PC-3 (cell line): ENCODE measurements at regions not wholly inside any gene's neighbourhood (a gene's known extent, or its start where the extent isn't known, plus 50 kb on each side); places are given as distances from the start of the nearest gene placed in this dataset.

Experiments used
- ATAC-seq: fragments of 200-7000 bp; cut with Tn5 transposase; 2 replicates; pipeline ENCODE4 v1.9.1; 2020; ENCODE audit warnings: mild to moderate bottlenecking, moderate library complexity
- BruUV-seq: library from RNA; stranded (reverse); fragments of 400-500 nt; replicated peaks from 2 replicates; lab custom pipeline; 2021; lab: Mats Ljungman, UMichigan
- CTCF ChIA-PET: fragments of 300-600 bp; sonication (Branson Sonifier 250); formaldehyde crosslinking; loops from one replicate; lab custom pipeline; 2022; ENCODE audit warnings: antibody characterized with exemption; lab: Charles Lee
- POLR2A ChIA-PET: fragments of 300-600 bp; sonication (Branson Sonifier 250); formaldehyde crosslinking; loops from one replicate; lab custom pipeline; 2022; ENCODE audit warnings: antibody characterized with exemption; ENCODE audit not compliant: unreplicated experiment; lab: Charles Lee
- DNase-seq: peaks from one replicate; pipeline ENCODE4 v3.0.0-alpha.2; 2015
- H2AFZ ChIP-seq: fragments of 300-600 bp; sonication (generic); 2 replicates; pipeline ENCODE4 v1.6.0; 2016; ENCODE audit warnings: antibody characterized with exemption, low read length
- H3F3A ChIP-seq: fragments of 300-600 bp; sonication (generic); one replicate; pipeline ENCODE4 v1.6.0; 2017; ENCODE audit warnings: antibody characterized with exemption, low read length, control low read depth, mild to moderate bottlenecking; ENCODE audit not compliant: unreplicated experiment
- H3K27ac ChIP-seq: fragments of 300-600 bp; sonication (generic); 2 replicates; pipeline ENCODE4 v1.5.1; 2016; ENCODE audit warnings: mild to moderate bottlenecking, low read length
- H3K27me3 ChIP-seq: fragments of 300-600 bp; sonication (generic); 2 replicates; pipeline ENCODE4 v1.6.1; 2016; ENCODE audit warnings: low read length, mixed read lengths
- H3K36me3 ChIP-seq: fragments of 300-600 bp; sonication (generic); 2 replicates; pipeline ENCODE4 v1.6.1; 2016; ENCODE audit warnings: low read depth, mixed run types, low read length, mixed read lengths
- H3K4me1 ChIP-seq: fragments of 300-600 bp; sonication (generic); 2 replicates; pipeline ENCODE4 v1.5.1; 2016; ENCODE audit warnings: low read length; ENCODE audit not compliant: insufficient read depth
- H3K4me2 ChIP-seq: fragments of 300-600 bp; sonication (generic); 2 replicates; pipeline ENCODE4 v1.6.0; 2016; ENCODE audit warnings: low read length
- H3K4me3 ChIP-seq: fragments of 300-600 bp; sonication (generic); 2 replicates; pipeline ENCODE4 v1.5.1; 2016; ENCODE audit warnings: mild to moderate bottlenecking, low read length, mixed read lengths
- H3K79me2 ChIP-seq: fragments of 300-600 bp; sonication (generic); 2 replicates; pipeline ENCODE4 v1.6.1; 2017; ENCODE audit warnings: low read length, mixed read lengths
- H3K9ac ChIP-seq: fragments of 300-600 bp; sonication (generic); 2 replicates; pipeline ENCODE4 v1.6.0; 2016; ENCODE audit warnings: mild to moderate bottlenecking, low read length
- H3K9me2 ChIP-seq: fragments of 300-600 bp; sonication (generic); replicated peaks from 2 replicates; pipeline ENCODE4 v1.6.1; 2016; ENCODE audit warnings: mixed run types, low read length, mixed read lengths
- H3K9me3 ChIP-seq: fragments of 300-600 bp; sonication (generic); 2 replicates; pipeline ENCODE4 v1.6.1; 2016; ENCODE audit warnings: low read length, mixed read lengths
- H4K20me1 ChIP-seq: fragments of 300-600 bp; sonication (generic); 2 replicates; pipeline ENCODE4 v1.6.1; 2016; ENCODE audit warnings: low read length, mixed read lengths
- EZH2 ChIP-seq: fragments of 300-600 bp; sonication (generic); IDR thresholded peaks from one replicate; pipeline ENCODE4 v1.6.1; 2017; ENCODE audit warnings: antibody characterized with exemption, mild to moderate bottlenecking, low read length; ENCODE audit not compliant: unreplicated experiment
- EZH2phosphoT487 ChIP-seq: fragments of 300-600 bp; sonication (generic); IDR thresholded peaks from 2 replicates; pipeline ENCODE4 v1.6.1; 2018; ENCODE audit warnings: mild to moderate bottlenecking, antibody characterized with exemption, low read length, borderline replicate concordance
- intact Hi-C: fragments of 100-400 bp; cut with micrococcal nuclease; formaldehyde crosslinking; loops from 2 replicates; pipeline ENCODE4 v1.9.0; 2023
- TF ChIP-seq, protein P1 (sequence below): fragments of 300-600 bp; sonication (generic); conservative IDR thresholded peaks from 2 replicates; pipeline ENCODE4 v1.5.1; 2017; ENCODE audit warnings: antibody characterized with exemption, low read depth, mild to moderate bottlenecking, low read length

DNA sequence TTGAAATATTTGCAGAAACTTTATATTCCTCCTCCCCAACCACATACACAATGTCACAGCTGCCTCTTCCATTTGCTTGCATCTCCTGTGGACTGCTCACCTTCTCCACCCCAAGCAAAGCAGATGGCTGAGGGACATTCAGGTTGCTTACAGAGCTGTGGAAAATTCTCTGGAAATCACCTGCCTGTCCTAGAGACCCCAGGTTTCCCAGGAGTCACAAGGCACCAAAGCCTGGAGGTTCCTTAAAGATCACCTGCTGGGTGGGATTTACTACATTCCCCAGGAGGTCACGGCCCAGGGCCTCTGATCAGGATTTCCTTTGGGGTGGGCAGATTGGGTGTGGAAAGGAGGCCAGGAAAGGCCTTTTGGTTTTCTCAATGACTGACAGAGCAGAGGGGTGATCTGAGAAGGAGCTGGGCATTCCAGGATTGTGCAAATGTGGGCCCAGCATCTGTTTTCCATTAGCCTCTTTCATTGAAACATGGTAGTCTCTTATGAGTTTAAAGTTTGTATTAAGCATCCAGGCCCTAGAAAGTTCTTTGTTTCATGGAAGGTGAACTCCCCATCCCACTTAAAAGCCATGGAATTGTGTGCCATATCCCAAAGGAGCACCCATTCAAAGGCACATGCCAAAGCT lies 410.7 kb upstream of the TNP1 start:
- H3K9ac ChIP-seq, result no peak overlapping the region
- intact Hi-C loops, result no loop called here
- H3K36me3 ChIP-seq, result no peaks in the 10 kb centered on the region
- 0 out of 2 replicates have a peak, but pooled peaks cover 13% of the 10 kb centered on the region for H3K9me3 ChIP-seq
- no peaks in the 10 kb centered on the region for H3K9me2 ChIP-seq
- DNase-seq, result no peak
- H2AFZ ChIP-seq, result no peak overlapping the region
- no peaks in the 10 kb centered on the region for H3F3A ChIP-seq
- no peaks in the 10 kb centered on the region for H3K79me2 ChIP-seq
- no peaks in the 10 kb centered on the region for H3K27me3 ChIP-seq
- H3K27ac ChIP-seq, result no peak overlapping the region
- no peak overlapping the region for H3K4me2 ChIP-seq
- BruUV-seq, result no TSS peak
- H3K4me1 ChIP-seq, result no peaks in the 10 kb centered on the region
- TF ChIP-seq EZH2, result no peak
- TF ChIP-seq, protein P1, sequence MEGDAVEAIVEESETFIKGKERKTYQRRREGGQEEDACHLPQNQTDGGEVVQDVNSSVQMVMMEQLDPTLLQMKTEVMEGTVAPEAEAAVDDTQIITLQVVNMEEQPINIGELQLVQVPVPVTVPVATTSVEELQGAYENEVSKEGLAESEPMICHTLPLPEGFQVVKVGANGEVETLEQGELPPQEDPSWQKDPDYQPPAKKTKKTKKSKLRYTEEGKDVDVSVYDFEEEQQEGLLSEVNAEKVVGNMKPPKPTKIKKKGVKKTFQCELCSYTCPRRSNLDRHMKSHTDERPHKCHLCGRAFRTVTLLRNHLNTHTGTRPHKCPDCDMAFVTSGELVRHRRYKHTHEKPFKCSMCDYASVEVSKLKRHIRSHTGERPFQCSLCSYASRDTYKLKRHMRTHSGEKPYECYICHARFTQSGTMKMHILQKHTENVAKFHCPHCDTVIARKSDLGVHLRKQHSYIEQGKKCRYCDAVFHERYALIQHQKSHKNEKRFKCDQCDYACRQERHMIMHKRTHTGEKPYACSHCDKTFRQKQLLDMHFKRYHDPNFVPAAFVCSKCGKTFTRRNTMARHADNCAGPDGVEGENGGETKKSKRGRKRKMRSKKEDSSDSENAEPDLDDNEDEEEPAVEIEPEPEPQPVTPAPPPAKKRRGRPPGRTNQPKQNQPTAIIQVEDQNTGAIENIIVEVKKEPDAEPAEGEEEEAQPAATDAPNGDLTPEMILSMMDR, result no peak
- TF ChIP-seq EZH2phosphoT487, result no peak
- ATAC-seq, result no peak
- ChIA-PET CTCF (no interaction called here), POLR2A (no interaction called here)
- H3K4me3 ChIP-seq, result no peak overlapping the region
- H4K20me1 ChIP-seq, result no peaks in the 10 kb centered on the region

DNA sequence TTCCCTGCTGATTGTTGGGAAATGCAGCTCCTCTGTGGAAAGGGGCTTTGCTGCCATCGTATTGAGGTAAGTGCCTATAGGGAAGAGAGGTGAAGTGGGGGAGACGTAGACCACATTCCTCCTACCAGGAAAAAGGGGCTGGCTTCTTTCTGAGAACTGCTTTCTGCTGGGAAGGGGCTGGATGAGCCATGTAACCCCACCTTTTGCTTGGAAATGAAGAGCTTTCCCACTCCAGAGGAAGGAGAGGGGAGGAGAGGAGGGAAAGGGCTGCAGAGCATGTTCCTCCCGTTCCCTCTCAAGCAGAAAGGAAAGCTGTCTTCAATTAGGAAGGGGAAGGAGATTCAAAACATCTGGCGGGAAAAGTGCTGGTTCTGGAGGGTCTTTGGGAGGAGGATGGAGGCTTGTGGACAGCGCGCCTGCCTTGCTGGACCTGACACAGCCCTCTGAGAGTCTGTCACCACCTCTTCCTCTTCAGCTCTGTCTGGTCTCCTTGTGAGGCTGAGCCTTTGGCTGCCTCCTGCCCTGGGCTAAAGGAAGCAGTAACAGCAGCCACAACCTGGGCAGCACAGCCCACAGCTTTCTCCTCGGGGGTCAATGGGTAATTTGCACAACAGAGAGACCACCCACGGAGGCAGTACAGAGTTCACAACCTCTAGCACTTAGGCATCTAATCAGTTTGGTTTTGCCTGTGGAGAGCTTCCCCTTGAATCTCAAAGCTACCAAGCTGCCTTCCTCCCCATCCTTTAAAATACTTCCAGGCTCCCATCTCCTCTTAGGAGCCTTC lies 410.0 kb upstream of the TNP1 start:
- no peak overlapping the region for H2AFZ ChIP-seq
- intact Hi-C loops, result no loop called here

DNA sequence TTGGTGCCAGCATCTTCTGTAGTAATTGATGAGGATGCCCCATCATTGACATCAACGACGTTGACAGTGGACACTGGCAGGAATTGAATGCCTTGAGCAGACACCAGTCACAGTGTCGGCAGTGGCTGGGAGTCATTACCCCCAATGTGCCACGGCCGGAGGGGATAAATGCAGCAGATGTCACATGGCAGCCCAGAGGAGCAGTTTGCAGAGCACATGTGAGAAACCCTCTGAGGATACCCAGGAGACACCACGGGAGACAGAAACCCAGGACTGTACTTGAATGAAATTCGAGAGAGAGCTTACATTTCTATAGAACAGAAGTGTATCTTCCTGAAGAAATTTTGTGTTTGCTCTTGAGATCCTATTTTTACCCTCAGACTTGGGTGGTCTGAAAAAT lies 409.1 kb upstream of the TNP1 start:
- BruUV-seq, result no TSS peak

More for the DNA sequence above, 410.0 kb upstream of the TNP1 start:
- Histone ChIP-seq H4K20me1 (no peaks in the 10 kb centered on the region), H3K4me1 (no peaks in the 10 kb centered on the region), H3K9me3 (0 out of 2 replicates have a peak, but pooled peaks cover 13% of the 10 kb centered on the region), H3K27me3 (no peaks in the 10 kb centered on the region), H3K9ac (no peak overlapping the region), H3K79me2 (no peaks in the 10 kb centered on the region), H3F3A (no peaks in the 10 kb centered on the region), H3K4me3 (no peak overlapping the region), H3K27ac (no peak overlapping the region), H3K36me3 (no peaks in the 10 kb centered on the region), H3K9me2 (no peaks in the 10 kb centered on the region), H3K4me2 (no peak overlapping the region)
- ChIA-PET CTCF (no interaction called here), POLR2A (no interaction called here)
- DNase-seq (no peak), ATAC-seq (no peak)
- BruUV-seq, result no TSS peak
- no peak for TF ChIP-seq EZH2phosphoT487

More for the DNA sequence above, 409.1 kb upstream of the TNP1 start:
- ChIA-PET CTCF (no interaction called here), POLR2A (no interaction called here)
- no peak overlapping the region for H3K4me2 ChIP-seq
- H2AFZ ChIP-seq, result no peak overlapping the region
- no peak for TF ChIP-seq EZH2
- TF ChIP-seq, protein P1, result no peak
- TF ChIP-seq EZH2phosphoT487, result no peak
- intact Hi-C loops, result no loop called here
- no peaks in the 10 kb centered on the region for H3K27me3 ChIP-seq
- H3K36me3 ChIP-seq, result no peaks in the 10 kb centered on the region
- no peak overlapping the region for H3K9ac ChIP-seq
- H3K4me3 ChIP-seq, result no peak overlapping the region
- no peaks in the 10 kb centered on the region for H3F3A ChIP-seq
- 0 out of 2 replicates have a peak, but pooled peaks cover 13% of the 10 kb centered on the region for H3K9me3 ChIP-seq
- ATAC-seq (no peak), DNase-seq (no peak)
- no peak overlapping the region for H3K27ac ChIP-seq
- no peaks in the 10 kb centered on the region for H3K4me1 ChIP-seq
- no peaks in the 10 kb centered on the region for H4K20me1 ChIP-seq
- H3K9me2 ChIP-seq, result no peaks in the 10 kb centered on the region
- no peaks in the 10 kb centered on the region for H3K79me2 ChIP-seq
